ENCODE measurements at regions not wholly inside any gene's neighbourhood (a gene's known extent, or its start where the extent isn't known, plus 50 kb on each side); places are given as distances from the start of the nearest gene placed in this dataset.

GRCh38 chr6:25058941-25059340 lies 123.2 kb upstream of the RIPOR2 start:
- WGBS, result 94% methylated on average over 4 of the region's 4 CpGs
- no peak overlapping the region for H3K9ac ChIP-seq (ENCODE audit: low read depth in 1 of 2, low read length in 2 of 2)

DNA sequence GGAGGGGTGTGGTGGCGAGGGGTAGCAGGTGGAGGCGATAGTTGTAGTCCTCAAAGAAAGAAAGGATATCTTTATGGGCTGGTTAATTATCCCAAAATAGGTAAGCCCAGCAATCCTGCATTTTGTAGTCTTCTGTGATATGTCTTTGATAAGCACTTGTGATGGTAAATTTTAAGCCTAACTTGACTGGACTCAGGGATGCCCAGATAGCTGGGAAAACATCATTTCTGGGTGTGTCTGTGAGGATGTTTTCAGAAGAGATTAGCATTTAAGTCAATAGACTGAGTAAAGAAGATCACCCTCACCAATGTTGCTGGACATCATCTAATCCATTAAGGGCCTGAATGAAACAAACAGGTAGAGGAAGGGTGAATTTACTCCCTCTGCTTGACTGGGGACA lies 124.8 kb upstream of the RIPOR2 start:
- TF ChIP-seq HNF4A (conservative IDR thresholded peaks at IDR 0.05), result no peak
- H3K27me3 ChIP-seq (ENCODE audit: control insufficient read depth in 4 of 4, insufficient read depth in 4 of 4, low read length in 3 of 4), result no peaks in the 10 kb centered on the region
- 97% methylated on average over 2 of the region's 2 CpGs for WGBS
- no peak overlapping the region for H3K27ac ChIP-seq (ENCODE audit: low read depth in 1 of 2, low read length in 2 of 2)
- H3K9me3 ChIP-seq (ENCODE audit: control insufficient read depth in 4 of 4, low read length in 3 of 4), result no peaks in the 10 kb centered on the region
- no peaks in the 10 kb centered on the region for H3K4me1 ChIP-seq (ENCODE audit: control insufficient read depth in 4 of 4, insufficient read depth in 4 of 4, low read length in 3 of 4)
- H3K4me3 ChIP-seq (ENCODE audit: low read depth in 1 of 3, low read length in 3 of 3), result no peak overlapping the region
- H3K9ac ChIP-seq (ENCODE audit: low read depth in 1 of 2, low read length in 2 of 2), result no peak overlapping the region
- DNase-seq (ENCODE audit: low spot score), result no peak
- H3K36me3 ChIP-seq (ENCODE audit: control insufficient read depth in 4 of 4, insufficient read depth in 3 of 4, low read depth in 1 of 4, low read length in 3 of 4), result no peaks in the 10 kb centered on the region

More at GRCh38 chr6:25058941-25059340, 123.2 kb upstream of the RIPOR2 start:
- Histone ChIP-seq H3K36me3 (ENCODE audit: control insufficient read depth in 4 of 4, insufficient read depth in 3 of 4, low read depth in 1 of 4, low read length in 3 of 4) (no peaks in the 10 kb centered on the region), H3K27me3 (ENCODE audit: control insufficient read depth in 4 of 4, insufficient read depth in 4 of 4, low read length in 3 of 4) (no peaks in the 10 kb centered on the region), H3K4me3 (ENCODE audit: low read depth in 1 of 3, low read length in 3 of 3) (no peak overlapping the region), H3K9me3 (ENCODE audit: control insufficient read depth in 4 of 4, low read length in 3 of 4) (no peaks in the 10 kb centered on the region), H3K27ac (ENCODE audit: low read depth in 1 of 2, low read length in 2 of 2) (no peak overlapping the region), H3K4me1 (ENCODE audit: control insufficient read depth in 4 of 4, insufficient read depth in 4 of 4, low read length in 3 of 4) (no peaks in the 10 kb centered on the region)
- TF ChIP-seq HNF4G (IDR thresholded peaks at IDR 0.05) (no peak), CTCF (IDR thresholded peaks at IDR 0.05; ENCODE audit: low read depth, low read length, missing input control) (no peak), EGR1 (IDR thresholded peaks at IDR 0.05; ENCODE audit: low read depth in 2 of 2) (no peak), RXRA (IDR thresholded peaks at IDR 0.05) (no peak), SP1 (IDR thresholded peaks at IDR 0.05) (no peak), TAF1 (conservative IDR thresholded peaks at IDR 0.05) (no peak), HNF4A (conservative IDR thresholded peaks at IDR 0.05) (no peak), NR2F2 (IDR thresholded peaks at IDR 0.05) (no peak), RAD21 (IDR thresholded peaks at IDR 0.05) (no peak), GABPA (IDR thresholded peaks at IDR 0.05 in 1 of 2, conservative IDR thresholded peaks at IDR 0.05 in 1 of 2) (no peak)
- TF ChIP-seq, protein P1, sequence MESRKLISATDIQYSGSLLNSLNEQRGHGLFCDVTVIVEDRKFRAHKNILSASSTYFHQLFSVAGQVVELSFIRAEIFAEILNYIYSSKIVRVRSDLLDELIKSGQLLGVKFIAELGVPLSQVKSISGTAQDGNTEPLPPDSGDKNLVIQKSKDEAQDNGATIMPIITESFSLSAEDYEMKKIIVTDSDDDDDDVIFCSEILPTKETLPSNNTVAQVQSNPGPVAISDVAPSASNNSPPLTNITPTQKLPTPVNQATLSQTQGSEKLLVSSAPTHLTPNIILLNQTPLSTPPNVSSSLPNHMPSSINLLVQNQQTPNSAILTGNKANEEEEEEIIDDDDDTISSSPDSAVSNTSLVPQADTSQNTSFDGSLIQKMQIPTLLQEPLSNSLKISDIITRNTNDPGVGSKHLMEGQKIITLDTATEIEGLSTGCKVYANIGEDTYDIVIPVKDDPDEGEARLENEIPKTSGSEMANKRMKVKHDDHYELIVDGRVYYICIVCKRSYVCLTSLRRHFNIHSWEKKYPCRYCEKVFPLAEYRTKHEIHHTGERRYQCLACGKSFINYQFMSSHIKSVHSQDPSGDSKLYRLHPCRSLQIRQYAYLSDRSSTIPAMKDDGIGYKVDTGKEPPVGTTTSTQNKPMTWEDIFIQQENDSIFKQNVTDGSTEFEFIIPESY (IDR thresholded peaks at IDR 0.05), result no peak
- TF ChIP-seq, protein P2, sequence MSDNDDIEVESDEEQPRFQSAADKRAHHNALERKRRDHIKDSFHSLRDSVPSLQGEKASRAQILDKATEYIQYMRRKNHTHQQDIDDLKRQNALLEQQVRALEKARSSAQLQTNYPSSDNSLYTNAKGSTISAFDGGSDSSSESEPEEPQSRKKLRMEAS (IDR thresholded peaks at IDR 0.05), result no peak
- TF ChIP-seq, protein P3, sequence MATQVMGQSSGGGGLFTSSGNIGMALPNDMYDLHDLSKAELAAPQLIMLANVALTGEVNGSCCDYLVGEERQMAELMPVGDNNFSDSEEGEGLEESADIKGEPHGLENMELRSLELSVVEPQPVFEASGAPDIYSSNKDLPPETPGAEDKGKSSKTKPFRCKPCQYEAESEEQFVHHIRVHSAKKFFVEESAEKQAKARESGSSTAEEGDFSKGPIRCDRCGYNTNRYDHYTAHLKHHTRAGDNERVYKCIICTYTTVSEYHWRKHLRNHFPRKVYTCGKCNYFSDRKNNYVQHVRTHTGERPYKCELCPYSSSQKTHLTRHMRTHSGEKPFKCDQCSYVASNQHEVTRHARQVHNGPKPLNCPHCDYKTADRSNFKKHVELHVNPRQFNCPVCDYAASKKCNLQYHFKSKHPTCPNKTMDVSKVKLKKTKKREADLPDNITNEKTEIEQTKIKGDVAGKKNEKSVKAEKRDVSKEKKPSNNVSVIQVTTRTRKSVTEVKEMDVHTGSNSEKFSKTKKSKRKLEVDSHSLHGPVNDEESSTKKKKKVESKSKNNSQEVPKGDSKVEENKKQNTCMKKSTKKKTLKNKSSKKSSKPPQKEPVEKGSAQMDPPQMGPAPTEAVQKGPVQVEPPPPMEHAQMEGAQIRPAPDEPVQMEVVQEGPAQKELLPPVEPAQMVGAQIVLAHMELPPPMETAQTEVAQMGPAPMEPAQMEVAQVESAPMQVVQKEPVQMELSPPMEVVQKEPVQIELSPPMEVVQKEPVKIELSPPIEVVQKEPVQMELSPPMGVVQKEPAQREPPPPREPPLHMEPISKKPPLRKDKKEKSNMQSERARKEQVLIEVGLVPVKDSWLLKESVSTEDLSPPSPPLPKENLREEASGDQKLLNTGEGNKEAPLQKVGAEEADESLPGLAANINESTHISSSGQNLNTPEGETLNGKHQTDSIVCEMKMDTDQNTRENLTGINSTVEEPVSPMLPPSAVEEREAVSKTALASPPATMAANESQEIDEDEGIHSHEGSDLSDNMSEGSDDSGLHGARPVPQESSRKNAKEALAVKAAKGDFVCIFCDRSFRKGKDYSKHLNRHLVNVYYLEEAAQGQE (IDR thresholded peaks at IDR 0.05), result no peak
- no peak for DNase-seq (ENCODE audit: low spot score)

All from liver (tissue), 8 donors.